ENCODE measurements at regions not wholly inside any gene's neighbourhood (a gene's known extent, or its start where the extent isn't known, plus 50 kb on each side); places are given as distances from the start of the nearest gene placed in this dataset.

DNA sequence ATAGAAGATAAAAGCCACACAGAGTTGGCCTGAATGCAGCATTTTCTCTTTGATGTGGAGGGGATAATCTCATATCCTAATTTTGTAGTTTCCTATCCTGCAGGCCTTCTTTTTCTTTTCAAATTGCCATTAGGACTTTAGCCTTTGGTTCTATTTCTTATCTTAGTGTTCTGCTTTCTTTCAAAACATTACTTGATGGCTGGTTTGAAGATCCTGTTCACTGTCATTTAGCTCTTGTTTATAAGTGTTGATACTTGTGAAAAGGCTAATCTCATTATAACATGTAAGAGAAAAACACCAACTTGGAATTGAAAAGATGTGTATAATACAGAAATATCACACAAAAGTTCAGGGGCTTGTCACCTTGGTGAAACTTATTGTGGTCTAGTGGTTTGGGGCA lies 54.6 kb upstream of the PKIB start:
- TF ChIP-seq, protein P1, sequence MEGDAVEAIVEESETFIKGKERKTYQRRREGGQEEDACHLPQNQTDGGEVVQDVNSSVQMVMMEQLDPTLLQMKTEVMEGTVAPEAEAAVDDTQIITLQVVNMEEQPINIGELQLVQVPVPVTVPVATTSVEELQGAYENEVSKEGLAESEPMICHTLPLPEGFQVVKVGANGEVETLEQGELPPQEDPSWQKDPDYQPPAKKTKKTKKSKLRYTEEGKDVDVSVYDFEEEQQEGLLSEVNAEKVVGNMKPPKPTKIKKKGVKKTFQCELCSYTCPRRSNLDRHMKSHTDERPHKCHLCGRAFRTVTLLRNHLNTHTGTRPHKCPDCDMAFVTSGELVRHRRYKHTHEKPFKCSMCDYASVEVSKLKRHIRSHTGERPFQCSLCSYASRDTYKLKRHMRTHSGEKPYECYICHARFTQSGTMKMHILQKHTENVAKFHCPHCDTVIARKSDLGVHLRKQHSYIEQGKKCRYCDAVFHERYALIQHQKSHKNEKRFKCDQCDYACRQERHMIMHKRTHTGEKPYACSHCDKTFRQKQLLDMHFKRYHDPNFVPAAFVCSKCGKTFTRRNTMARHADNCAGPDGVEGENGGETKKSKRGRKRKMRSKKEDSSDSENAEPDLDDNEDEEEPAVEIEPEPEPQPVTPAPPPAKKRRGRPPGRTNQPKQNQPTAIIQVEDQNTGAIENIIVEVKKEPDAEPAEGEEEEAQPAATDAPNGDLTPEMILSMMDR (IDR thresholded peaks at IDR 0.05): no peak
- TF ChIP-seq MYC (IDR thresholded peaks at IDR 0.05; ENCODE audit: borderline replicate concordance, low read length) (no peak), CEBPB (IDR thresholded peaks at IDR 0.05) (no peak), HOXB5 (CRISPR knock-in tag; IDR thresholded peaks at IDR 0.05) (no peak), BHLHE40 (IDR thresholded peaks at IDR 0.05; ENCODE audit: low read depth, low read length) (no peak), CHD2 (IDR thresholded peaks at IDR 0.05; ENCODE audit: low read length, partially characterized antibody) (no peak)
- TF ChIP-seq, protein P2, sequence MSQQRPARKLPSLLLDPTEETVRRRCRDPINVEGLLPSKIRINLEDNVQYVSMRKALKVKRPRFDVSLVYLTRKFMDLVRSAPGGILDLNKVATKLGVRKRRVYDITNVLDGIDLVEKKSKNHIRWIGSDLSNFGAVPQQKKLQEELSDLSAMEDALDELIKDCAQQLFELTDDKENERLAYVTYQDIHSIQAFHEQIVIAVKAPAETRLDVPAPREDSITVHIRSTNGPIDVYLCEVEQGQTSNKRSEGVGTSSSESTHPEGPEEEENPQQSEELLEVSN (IDR thresholded peaks at IDR 0.05; ENCODE audit: borderline replicate concordance, low read depth): no peak
- TF ChIP-seq, protein P3, sequence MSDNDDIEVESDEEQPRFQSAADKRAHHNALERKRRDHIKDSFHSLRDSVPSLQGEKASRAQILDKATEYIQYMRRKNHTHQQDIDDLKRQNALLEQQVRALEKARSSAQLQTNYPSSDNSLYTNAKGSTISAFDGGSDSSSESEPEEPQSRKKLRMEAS (IDR thresholded peaks at IDR 0.05): no peak

All from A549 (cell line).